ENCODE measurements at regions not wholly inside any gene's neighbourhood (a gene's known extent, or its start where the extent isn't known, plus 50 kb on each side); places are given as distances from the start of the nearest gene placed in this dataset.

- Histone ChIP-seq H2BK12ac (ENCODE audit: low read depth, low read length) (no peak overlapping the region), H4K91ac (replicated peaks; ENCODE audit: insufficient read length, low read length) (no peak overlapping the region), H2BK120ac (replicated peaks; ENCODE audit: low read depth, low read length) (no peak overlapping the region), H2AK5ac (ENCODE audit: low read depth, low read length) (no peak overlapping the region), H3K79me1 (ENCODE audit: low read depth, low read length) (no peaks in the 10 kb centered on the region), H3K27ac (ENCODE audit: low read depth, low read length) (no peak overlapping the region), H4K5ac (ENCODE audit: insufficient read length, low read depth, low read length) (no peak overlapping the region), H3K4me3 (ENCODE audit: extremely low read depth in 1 of 4, insufficient read depth in 2 of 4, low read depth in 3 of 4, low read length in 4 of 4) (no peak overlapping the region), H3K56ac (replicated peaks; ENCODE audit: insufficient read length, low read depth, low read length) (no peak overlapping the region), H2BK20ac (ENCODE audit: low read length) (no peak overlapping the region), H3K9me3 (ENCODE audit: insufficient read depth in 2 of 2, low read depth in 1 of 2, low read length in 1 of 2) (no peaks in the 10 kb centered on the region), H4K8ac (ENCODE audit: extremely low read depth, insufficient read depth, low read length) (no peak overlapping the region), H3K79me2 (ENCODE audit: control insufficient read depth in 1 of 2, insufficient read depth in 2 of 2, low read length in 2 of 2) (no peaks in the 10 kb centered on the region), H3K23ac (ENCODE audit: insufficient read length) (no peak overlapping the region), H2AFZ (ENCODE audit: low read length) (no peak overlapping the region), H3K14ac (ENCODE audit: insufficient read length) (no peak overlapping the region), H3K4me2 (ENCODE audit: insufficient read depth in 1 of 2, low read depth in 2 of 2, low read length in 2 of 2) (no peak overlapping the region), H3K27me3 (replicated peaks in 1 of 4; ENCODE audit: control insufficient read depth in 3 of 4, extremely low read depth in 1 of 4, insufficient read depth in 3 of 4, low read length in 3 of 4) (peaks cover 0 to 1% (median 0%) of the 10 kb centered on the region in 4 experiments; a peak in 1 of 7 replicates), H3K36me3 (ENCODE audit: control insufficient read depth in 2 of 4, insufficient read depth in 4 of 4, low read length in 3 of 4) (no peaks in the 10 kb centered on the region), H3K4me1 (replicated peaks in 1 of 4; ENCODE audit: control insufficient read depth in 3 of 4, insufficient read depth in 4 of 4, low read length in 3 of 4) (no peaks in the 10 kb centered on the region), H3K9ac (replicated peaks in 1 of 4; ENCODE audit: extremely low read depth in 1 of 4, low read depth in 3 of 4, low read length in 3 of 4) (no peak overlapping the region), H3K4ac (replicated peaks; ENCODE audit: insufficient read length, low read depth, low read length) (no peak overlapping the region), H3K18ac (ENCODE audit: extremely low read depth, low read length) (no peak overlapping the region), H2BK15ac (ENCODE audit: low read length) (no peak overlapping the region), H2BK5ac (ENCODE audit: low read depth, low read length) (no peak overlapping the region), H3K23me2 (ENCODE audit: low read depth, low read length) (no peaks in the 10 kb centered on the region), H4K20me1 (replicated peaks in 1 of 2; ENCODE audit: control insufficient read depth in 1 of 2, insufficient read depth in 2 of 2, low read length in 2 of 2) (no peaks in the 10 kb centered on the region)
- WGBS, 2 experiments (ENCODE audit: extremely low coverage in 1 of 2, insufficient coverage in 1 of 2, insufficient read length in 1 of 2, insufficient replicate concordance in 2 of 2, low coverage in 1 of 2, low lambda C conversion rate in 2 of 2, missing lambda C conversion rate in 1 of 2), result 77% methylated on average over 6 of the region's 6 CpGs; no CpG with 5 or more reads in 1 of the 2 experiments
- FAIRE-seq (no peak), DNase-seq (ENCODE audit: low read depth in 1 of 2, low spot score in 2 of 2) (no peak)
- CTCF ChIA-PET (ENCODE audit: partially characterized antibody), result interaction anchor here (0.6 to 2.7 kb wide), 9 partner anchors 11 to 167 kb away, joined by 3 to 10 read pairs (median 4); partner anchors contain the start of gene WIPF3
- POLR2A ChIA-PET (ENCODE audit: partially characterized antibody), result no interaction called here
- TF ChIP-seq BACH1 (IDR thresholded peaks at IDR 0.05; ENCODE audit: low read length) (no peak), CEBPB (IDR thresholded peaks at IDR 0.05; ENCODE audit: low read depth, low read length) (no peak), TAF1 (IDR thresholded peaks at IDR 0.05; ENCODE audit: low read depth, low read length) (no peak), CBX5 (IDR thresholded peaks at IDR 0.05; ENCODE audit: low read depth, low read length) (no peak), RXRA (IDR thresholded peaks at IDR 0.05; ENCODE audit: insufficient read depth, low read depth, low read length) (no peak), TAF7 (optimal IDR thresholded peaks at IDR 0.05; ENCODE audit: borderline replicate concordance, low read depth, low read length) (no peak), E2F6 (IDR thresholded peaks at IDR 0.05) (no peak)
Observed at GRCh38 chr7:29754874-29755490, 51.3 kb upstream of the WIPF3 start.
